ENCODE measurements at regions not wholly inside any gene's neighbourhood (a gene's known extent, or its start where the extent isn't known, plus 50 kb on each side); places are given as distances from the start of the nearest gene placed in this dataset.

GRCh38 chr2:207321514-207321913 is 155.8 kb upstream of the KLF7 start:
- Histone ChIP-seq H3K36me3 (ENCODE audit: control insufficient read depth, insufficient read depth, low read length) (no peaks in the 10 kb centered on the region), H3K9me3 (ENCODE audit: control insufficient read depth, insufficient read depth, low read depth, low read length) (no peaks in the 10 kb centered on the region), H3K27me3 (ENCODE audit: control insufficient read depth, insufficient read depth, low read length) (no peaks in the 10 kb centered on the region), H3K27ac (ENCODE audit: low read length) (no peak overlapping the region), H3K4me1 (ENCODE audit: control insufficient read depth, insufficient read depth, low read length) (no peaks in the 10 kb centered on the region), H3K4me3 (ENCODE audit: low read depth in 2 of 2, low read length in 2 of 2) (no peak overlapping the region)
- TF ChIP-seq POLR2AphosphoS5 (IDR thresholded peaks at IDR 0.05; ENCODE audit: low read depth, low read length) (no peak), CTCF (IDR thresholded peaks at IDR 0.05) (no peak), SIN3A (IDR thresholded peaks at IDR 0.05; ENCODE audit: borderline replicate concordance, insufficient read depth, low read depth, low read length) (no peak), TCF7L2 (IDR thresholded peaks at IDR 0.05; ENCODE audit: low read depth, low read length) (no peak), REST (IDR thresholded peaks at IDR 0.05; ENCODE audit: insufficient read depth in 1 of 2, low read depth in 2 of 2, low read length in 1 of 2) (no peak)
- ChIA-PET CTCF (no interaction called here), POLR2A (no interaction called here)
- in situ Hi-C loops (cut with HindIII; ENCODE audit: low pct_unique_long_range_greater_than_20kb, low sequenced_read_pairs), result no loop called here
- intact Hi-C loops (cut with micrococcal nuclease; ENCODE audit: unreplicated experiment), result no loop called here
- BruUV-seq (replicated peaks), result no TSS peak
- DNase-seq (ENCODE audit: low read depth, low spot score) (no peak), ATAC-seq (no peak)

- in situ Hi-C loops (cut with HindIII; ENCODE audit: low pct_unique_long_range_greater_than_20kb, low sequenced_read_pairs) (no loop called here), intact Hi-C loops (cut with micrococcal nuclease; ENCODE audit: unreplicated experiment) (no loop called here)
- ChIA-PET POLR2A (no interaction called here), CTCF (no interaction called here)
- Histone ChIP-seq H3K36me3 (ENCODE audit: control insufficient read depth, insufficient read depth, low read length) (no peaks in the 10 kb centered on the region), H3K9me3 (ENCODE audit: control insufficient read depth, insufficient read depth, low read depth, low read length) (no peaks in the 10 kb centered on the region), H3K4me1 (ENCODE audit: control insufficient read depth, insufficient read depth, low read length) (no peaks in the 10 kb centered on the region), H3K27me3 (ENCODE audit: control insufficient read depth, insufficient read depth, low read length) (no peaks in the 10 kb centered on the region), H3K27ac (ENCODE audit: low read length) (no peak overlapping the region), H3K4me3 (ENCODE audit: low read depth in 2 of 2, low read length in 2 of 2) (no peak overlapping the region)
- TF ChIP-seq SIN3A (IDR thresholded peaks at IDR 0.05; ENCODE audit: borderline replicate concordance, insufficient read depth, low read depth, low read length) (no peak), TCF7L2 (IDR thresholded peaks at IDR 0.05; ENCODE audit: low read depth, low read length) (no peak), REST (IDR thresholded peaks at IDR 0.05; ENCODE audit: insufficient read depth in 1 of 2, low read depth in 2 of 2, low read length in 1 of 2) (no peak), CTCF (IDR thresholded peaks at IDR 0.05) (no peak)
- DNase-seq (ENCODE audit: low read depth, low spot score) (no peak), ATAC-seq (no peak)
- BruUV-seq (replicated peaks), result no TSS peak
Observed at GRCh38 chr2:207324001-207324400, 158.3 kb upstream of the KLF7 start.

All from Panc1 (cell line).